Lung (tissue), 11 donors: ENCODE measurements at regions not wholly inside any gene's neighbourhood (a gene's known extent, or its start where the extent isn't known, plus 50 kb on each side); places are given as distances from the start of the nearest gene placed in this dataset.

Experiments
- ATAC-seq: fragments of 200-7000 bp; cut with Tn5 transposase; one replicate; pipeline ENCODE4 v1.9.1; 2020; ENCODE audit warnings: moderate number of reproducible peaks; ENCODE audit not compliant: insufficient read depth, low FRiP score
- DNase-seq, 3 donors: peaks; one replicate each; pipeline ENCODE4 v3.0.0-alpha.2; 2013 to 2017
- H3K27ac ChIP-seq, 2 donors: one replicate each; pipeline ENCODE4 v1.5.1; 2013; ENCODE audit warnings: mild to moderate bottlenecking in 2 of 2, moderate library complexity in 2 of 2, control low read depth in 1 of 2, inconsistent platforms in 1 of 2, low read depth in 1 of 2, low read length in 1 of 2
- H3K27me3 ChIP-seq, 3 donors: one replicate each; pipeline ENCODE4 v1.5.1; 2013; ENCODE audit warnings: low read length in 2 of 3; ENCODE audit not compliant: control insufficient read depth in 3 of 3, insufficient read depth in 3 of 3
- H3K36me3 ChIP-seq, 4 donors: one replicate each; pipeline ENCODE4 v1.5.1; 2013; ENCODE audit warnings: low read length in 4 of 4, mild to moderate bottlenecking in 1 of 4, moderate library complexity in 1 of 4; ENCODE audit not compliant: control insufficient read depth in 4 of 4, insufficient read depth in 4 of 4
- H3K4me1 ChIP-seq, 5 donors: one replicate each; pipeline ENCODE4 v1.5.1; 2013; ENCODE audit warnings: low read length in 5 of 5, mild to moderate bottlenecking in 2 of 5, moderate library complexity in 1 of 5; ENCODE audit not compliant: control insufficient read depth in 5 of 5, insufficient read depth in 5 of 5
- H3K4me3 ChIP-seq: one replicate; pipeline ENCODE4 v1.5.1; 2013; ENCODE audit warnings: mild to moderate bottlenecking, control low read depth, moderate library complexity
- H3K9ac ChIP-seq, 2 donors: one replicate each; pipeline ENCODE4 v1.5.1; 2013; ENCODE audit warnings: low read length in 2 of 2, control low read depth in 1 of 2; ENCODE audit not compliant: insufficient read depth in 1 of 2
- H3K9me3 ChIP-seq, 4 donors: one replicate each; pipeline ENCODE4 v1.5.1; 2013; ENCODE audit warnings: low read length in 3 of 4, mild to moderate bottlenecking in 1 of 4, moderate library complexity in 1 of 4; ENCODE audit not compliant: control insufficient read depth in 4 of 4, insufficient read depth in 3 of 4
- CTCF ChIP-seq: IDR thresholded peaks from 2 replicates; pipeline ENCODE4 v1.5.1; 2012; ENCODE audit warnings: mild to moderate bottlenecking; ENCODE audit errors: control extremely low read depth, extremely low read depth
- WGBS, 2 donors: extraction: QIAGEN DNeasy Blood & Tissue Kit; methylation state at CpG; one replicate each; pipeline ENCODE4 v1.1.7; 2013; 5-methylcytosine and 5-hydroxymethylcytosine counted together
- donor health status: control.
- donor health status: control.
- donor health status: Bipolar disorder and iron deficiency.
- donor health status: healthy.
- donor health status: DM: yes; HTN: yes; CAD: no.

- H3K4me1 ChIP-seq = peaks cover 0 to 6% (median 0%) of the 10 kb centered on the region in 5 donors
- no peak for ATAC-seq
- no peak for TF ChIP-seq CTCF
- no peaks in the 10 kb centered on the region for H3K27me3 ChIP-seq
- no peak for DNase-seq
- no peak overlapping the region for H3K4me3 ChIP-seq
- H3K27ac ChIP-seq = no peak overlapping the region
- H3K9me3 ChIP-seq = peaks cover 0 to 2% (median 0%) of the 10 kb centered on the region in 4 donors
- 93 to 96% methylated on average over 19 of the region's 19 CpGs for WGBS, 2 donors
- no peaks in the 10 kb centered on the region for H3K36me3 ChIP-seq
- H3K9ac ChIP-seq = no peak overlapping the region
Measured at GRCh38 chr13:65748227-65748626, 1481.9 kb downstream of the PCDH9 start.

GRCh38 chr13:65746406-65746921 is 1483.7 kb downstream of the PCDH9 start:
- no peak for TF ChIP-seq CTCF
- Histone ChIP-seq H3K4me1 (peaks cover 0 to 6% (median 0%) of the 10 kb centered on the region in 5 donors), H3K9ac (no peak overlapping the region), H3K9me3 (peaks cover 0 to 2% (median 0%) of the 10 kb centered on the region in 4 donors), H3K27ac (no peak overlapping the region), H3K36me3 (no peaks in the 10 kb centered on the region), H3K27me3 (no peaks in the 10 kb centered on the region), H3K4me3 (no peak overlapping the region)
- 82 to 85% methylated on average over 4 of the region's 4 CpGs for WGBS, 2 donors
- ATAC-seq (no peak), DNase-seq (peak in 2 of 3 donors; percentile 22 to 41)

- TF ChIP-seq CTCF = no peak
- Histone ChIP-seq H3K27ac (no peak overlapping the region), H3K36me3 (no peaks in the 10 kb centered on the region), H3K27me3 (no peaks in the 10 kb centered on the region), H3K9me3 (peaks cover 0 to 2% (median 0%) of the 10 kb centered on the region in 4 donors), H3K9ac (no peak overlapping the region), H3K4me3 (no peak overlapping the region), H3K4me1 (peaks cover 0 to 6% (median 0%) of the 10 kb centered on the region in 5 donors)
- no peak for ATAC-seq
- peak; percentile 24 to 90 (median 89) for DNase-seq
- WGBS, 2 donors = 49 to 65% methylated on average over 2 of the region's 2 CpGs
Measured at GRCh38 chr13:65744836-65745235, 1485.3 kb downstream of the PCDH9 start.

GRCh38 chr13:65733110-65733509 is 1497.0 kb downstream of the PCDH9 start:
- Histone ChIP-seq H3K9ac (no peak overlapping the region), H3K4me3 (no peak overlapping the region), H3K9me3 (peaks cover 0 to 2% (median 0%) of the 10 kb centered on the region in 4 donors), H3K36me3 (no peaks in the 10 kb centered on the region), H3K27ac (no peak overlapping the region), H3K4me1 (no peaks in the 10 kb centered on the region), H3K27me3 (no peaks in the 10 kb centered on the region)
- 69 to 86% methylated on average over 1 of the region's 1 CpG for WGBS, 2 donors
- ATAC-seq = no peak
- no peak for TF ChIP-seq CTCF
- DNase-seq = no peak
